ENCODE measurements at regions not wholly inside any gene's neighbourhood (a gene's known extent, or its start where the extent isn't known, plus 50 kb on each side); places are given as distances from the start of the nearest gene placed in this dataset.

GRCh38 chr18:1585881-1586488 lies 681.3 kb downstream of the ADCYAP1 start:
- Histone ChIP-seq H3K27ac (no peak overlapping the region), H3K9me3 (no peaks in the 10 kb centered on the region), H3K36me3 (no peaks in the 10 kb centered on the region), H3K4me1 (ENCODE audit: control insufficient read depth in 1 of 2, insufficient read depth in 1 of 2, low read depth in 1 of 2, low read length in 1 of 2) (no peaks in the 10 kb centered on the region), H3K4me3 (ENCODE audit: low read depth in 1 of 2, low read length in 1 of 2) (no peak overlapping the region), H3K27me3 (peaks cover 5% of the 10 kb centered on the region)
- no peak for TF ChIP-seq CTCF (IDR thresholded peaks at IDR 0.05)

- no peak for TF ChIP-seq CTCF (IDR thresholded peaks at IDR 0.05)
- no peak overlapping the region for H3K27ac ChIP-seq
- no peaks in the 10 kb centered on the region for H3K27me3 ChIP-seq
- H3K4me3 ChIP-seq (ENCODE audit: low read depth in 1 of 2, low read length in 1 of 2): no peak overlapping the region
- H3K9me3 ChIP-seq: no peaks in the 10 kb centered on the region
- no peaks in the 10 kb centered on the region for H3K4me1 ChIP-seq (ENCODE audit: control insufficient read depth in 1 of 2, insufficient read depth in 1 of 2, low read depth in 1 of 2, low read length in 1 of 2)
- no peaks in the 10 kb centered on the region for H3K36me3 ChIP-seq
These were observed 688.4 kb downstream of the ADCYAP1 start for GRCh38 chr18:1593091-1593490.

GRCh38 chr18:1595195-1595594 lies 690.5 kb downstream of the ADCYAP1 start:
- H3K27me3 ChIP-seq: no peaks in the 10 kb centered on the region
- no peaks in the 10 kb centered on the region for H3K36me3 ChIP-seq
- H3K4me1 ChIP-seq (ENCODE audit: control insufficient read depth in 1 of 2, insufficient read depth in 1 of 2, low read depth in 1 of 2, low read length in 1 of 2): no peaks in the 10 kb centered on the region
- H3K4me3 ChIP-seq (ENCODE audit: low read depth in 1 of 2, low read length in 1 of 2): no peak overlapping the region
- no peaks in the 10 kb centered on the region for H3K9me3 ChIP-seq
- no peak for TF ChIP-seq CTCF (IDR thresholded peaks at IDR 0.05)
- no peak overlapping the region for H3K27ac ChIP-seq

GRCh38 chr18:1599196-1599595 lies 694.5 kb downstream of the ADCYAP1 start:
- Histone ChIP-seq H3K27ac (no peak overlapping the region), H3K36me3 (no peaks in the 10 kb centered on the region), H3K4me1 (ENCODE audit: control insufficient read depth in 1 of 2, insufficient read depth in 1 of 2, low read depth in 1 of 2, low read length in 1 of 2) (no peaks in the 10 kb centered on the region), H3K27me3 (no peaks in the 10 kb centered on the region), H3K4me3 (ENCODE audit: low read depth in 1 of 2, low read length in 1 of 2) (no peak overlapping the region), H3K9me3 (no peaks in the 10 kb centered on the region)
- TF ChIP-seq CTCF (IDR thresholded peaks at IDR 0.05): no peak

- Histone ChIP-seq H3K36me3 (no peaks in the 10 kb centered on the region), H3K9me3 (no peaks in the 10 kb centered on the region), H3K4me3 (ENCODE audit: low read depth in 1 of 2, low read length in 1 of 2) (no peak overlapping the region), H3K4me1 (ENCODE audit: control insufficient read depth in 1 of 2, insufficient read depth in 1 of 2, low read depth in 1 of 2, low read length in 1 of 2) (peaks cover 5% of the 10 kb centered on the region in 2 experiments), H3K27ac (no peak overlapping the region), H3K27me3 (no peaks in the 10 kb centered on the region)
- no peak for TF ChIP-seq CTCF (IDR thresholded peaks at IDR 0.05)
These were observed 700.1 kb downstream of the ADCYAP1 start for GRCh38 chr18:1604751-1605150.
